Right lobe of liver (tissue), 4 donors: ENCODE measurements at regions not wholly inside any gene's neighbourhood (a gene's known extent, or its start where the extent isn't known, plus 50 kb on each side); places are given as distances from the start of the nearest gene placed in this dataset.

Source experiments
- POLR2A ChIP-seq: fragments of 450-650 bp; IDR thresholded peaks from one replicate; pipeline ENCODE4 v1.6.1; 2017; ENCODE audit warnings: antibody characterized with exemption, mild to moderate bottlenecking
- TF ChIP-seq, protein P1 (sequence below), 4 donors: fragments of 200-600 bp in 3 of 4; fragments of 450-650 bp in 1 of 4; IDR thresholded peaks; one replicate each; pipeline versions ENCODE4 v1.5.1 to v1.8.0; 2016 to 2022; ENCODE audit warnings: antibody characterized with exemption in 4 of 4, mild to moderate bottlenecking in 2 of 4
- donor health status: DM: no; HTN: no; CAD: no.
- donor health status: DM: no; HTN: no; CAD: no.
- donor health status: DM: no; HTN: yes; CAD: no.

DNA sequence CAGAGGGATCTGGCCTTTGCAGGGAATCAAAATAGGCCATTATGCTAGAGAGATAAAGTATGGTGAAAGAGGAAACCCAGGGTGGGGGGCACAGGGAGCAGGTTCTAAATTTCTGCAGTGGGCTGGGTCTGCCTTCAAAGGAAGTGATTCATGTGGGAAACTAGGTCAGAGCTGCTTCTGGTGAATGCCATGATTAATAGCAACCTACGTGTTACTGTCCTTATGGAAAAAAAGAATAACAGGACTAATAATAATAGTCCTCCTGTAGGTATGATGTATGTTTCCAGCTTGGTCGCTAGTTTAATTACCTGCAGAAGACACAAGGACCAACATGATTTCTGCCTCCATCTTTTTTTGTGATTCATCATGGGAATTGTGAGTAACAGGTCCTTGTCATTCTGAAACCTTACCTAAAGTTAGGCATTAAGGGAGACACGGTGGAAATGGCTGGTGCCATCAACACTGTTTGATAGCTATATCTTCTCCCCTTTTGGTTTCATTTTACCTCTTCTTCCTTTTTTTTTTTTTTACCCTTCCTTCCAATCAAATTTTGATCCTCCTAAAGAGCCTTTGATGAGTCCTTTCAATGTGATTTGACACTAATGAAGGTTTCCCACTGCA, 180.4 kb downstream of the CPEB2 start:
- TF ChIP-seq, protein P1, sequence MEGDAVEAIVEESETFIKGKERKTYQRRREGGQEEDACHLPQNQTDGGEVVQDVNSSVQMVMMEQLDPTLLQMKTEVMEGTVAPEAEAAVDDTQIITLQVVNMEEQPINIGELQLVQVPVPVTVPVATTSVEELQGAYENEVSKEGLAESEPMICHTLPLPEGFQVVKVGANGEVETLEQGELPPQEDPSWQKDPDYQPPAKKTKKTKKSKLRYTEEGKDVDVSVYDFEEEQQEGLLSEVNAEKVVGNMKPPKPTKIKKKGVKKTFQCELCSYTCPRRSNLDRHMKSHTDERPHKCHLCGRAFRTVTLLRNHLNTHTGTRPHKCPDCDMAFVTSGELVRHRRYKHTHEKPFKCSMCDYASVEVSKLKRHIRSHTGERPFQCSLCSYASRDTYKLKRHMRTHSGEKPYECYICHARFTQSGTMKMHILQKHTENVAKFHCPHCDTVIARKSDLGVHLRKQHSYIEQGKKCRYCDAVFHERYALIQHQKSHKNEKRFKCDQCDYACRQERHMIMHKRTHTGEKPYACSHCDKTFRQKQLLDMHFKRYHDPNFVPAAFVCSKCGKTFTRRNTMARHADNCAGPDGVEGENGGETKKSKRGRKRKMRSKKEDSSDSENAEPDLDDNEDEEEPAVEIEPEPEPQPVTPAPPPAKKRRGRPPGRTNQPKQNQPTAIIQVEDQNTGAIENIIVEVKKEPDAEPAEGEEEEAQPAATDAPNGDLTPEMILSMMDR (IDR thresholded peaks at IDR 0.05), result no peak
- no peak for TF ChIP-seq POLR2A
